ENCODE measurements at regions not wholly inside any gene's neighbourhood (a gene's known extent, or its start where the extent isn't known, plus 50 kb on each side); places are given as distances from the start of the nearest gene placed in this dataset.

DNA sequence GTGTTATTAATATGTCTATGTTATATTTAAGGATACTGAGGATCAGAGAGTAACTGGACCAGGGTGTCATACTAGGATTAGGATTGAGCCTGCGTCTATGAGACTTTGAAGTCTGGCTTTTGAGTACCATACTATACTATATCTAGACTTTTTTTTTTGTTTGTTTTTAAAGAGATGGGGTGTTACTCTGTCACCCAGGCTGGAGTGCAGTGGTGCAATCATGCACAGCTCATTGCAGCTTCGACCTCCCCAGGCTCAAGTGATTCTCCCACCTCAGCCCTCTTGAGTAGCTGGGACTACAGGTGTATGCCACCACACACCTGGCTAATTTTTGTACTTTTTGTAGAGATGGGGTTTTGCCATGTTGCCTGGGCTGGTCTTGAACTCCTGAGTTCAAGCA lies 66.2 kb upstream of the MAP4K3 start (continued):
- TF ChIP-seq, protein P1, sequence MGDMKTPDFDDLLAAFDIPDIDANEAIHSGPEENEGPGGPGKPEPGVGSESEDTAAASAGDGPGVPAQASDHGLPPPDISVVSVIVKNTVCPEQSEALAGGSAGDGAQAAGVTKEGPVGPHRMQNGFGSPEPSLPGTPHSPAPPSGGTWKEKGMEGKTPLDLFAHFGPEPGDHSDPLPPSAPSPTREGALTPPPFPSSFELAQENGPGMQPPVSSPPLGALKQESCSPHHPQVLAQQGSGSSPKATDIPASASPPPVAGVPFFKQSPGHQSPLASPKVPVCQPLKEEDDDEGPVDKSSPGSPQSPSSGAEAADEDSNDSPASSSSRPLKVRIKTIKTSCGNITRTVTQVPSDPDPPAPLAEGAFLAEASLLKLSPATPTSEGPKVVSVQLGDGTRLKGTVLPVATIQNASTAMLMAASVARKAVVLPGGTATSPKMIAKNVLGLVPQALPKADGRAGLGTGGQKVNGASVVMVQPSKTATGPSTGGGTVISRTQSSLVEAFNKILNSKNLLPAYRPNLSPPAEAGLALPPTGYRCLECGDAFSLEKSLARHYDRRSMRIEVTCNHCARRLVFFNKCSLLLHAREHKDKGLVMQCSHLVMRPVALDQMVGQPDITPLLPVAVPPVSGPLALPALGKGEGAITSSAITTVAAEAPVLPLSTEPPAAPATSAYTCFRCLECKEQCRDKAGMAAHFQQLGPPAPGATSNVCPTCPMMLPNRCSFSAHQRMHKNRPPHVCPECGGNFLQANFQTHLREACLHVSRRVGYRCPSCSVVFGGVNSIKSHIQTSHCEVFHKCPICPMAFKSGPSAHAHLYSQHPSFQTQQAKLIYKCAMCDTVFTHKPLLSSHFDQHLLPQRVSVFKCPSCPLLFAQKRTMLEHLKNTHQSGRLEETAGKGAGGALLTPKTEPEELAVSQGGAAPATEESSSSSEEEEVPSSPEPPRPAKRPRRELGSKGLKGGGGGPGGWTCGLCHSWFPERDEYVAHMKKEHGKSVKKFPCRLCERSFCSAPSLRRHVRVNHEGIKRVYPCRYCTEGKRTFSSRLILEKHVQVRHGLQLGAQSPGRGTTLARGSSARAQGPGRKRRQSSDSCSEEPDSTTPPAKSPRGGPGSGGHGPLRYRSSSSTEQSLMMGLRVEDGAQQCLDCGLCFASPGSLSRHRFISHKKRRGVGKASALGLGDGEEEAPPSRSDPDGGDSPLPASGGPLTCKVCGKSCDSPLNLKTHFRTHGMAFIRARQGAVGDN (CRISPR knock-in tag; IDR thresholded peaks at IDR 0.05) = no peak
- 0 out of 2 replicates have a peak, but pooled peaks have one; percentile 14 for TF ChIP-seq BCL6 (CRISPR knock-in tag; IDR thresholded peaks at IDR 0.05)

DNA sequence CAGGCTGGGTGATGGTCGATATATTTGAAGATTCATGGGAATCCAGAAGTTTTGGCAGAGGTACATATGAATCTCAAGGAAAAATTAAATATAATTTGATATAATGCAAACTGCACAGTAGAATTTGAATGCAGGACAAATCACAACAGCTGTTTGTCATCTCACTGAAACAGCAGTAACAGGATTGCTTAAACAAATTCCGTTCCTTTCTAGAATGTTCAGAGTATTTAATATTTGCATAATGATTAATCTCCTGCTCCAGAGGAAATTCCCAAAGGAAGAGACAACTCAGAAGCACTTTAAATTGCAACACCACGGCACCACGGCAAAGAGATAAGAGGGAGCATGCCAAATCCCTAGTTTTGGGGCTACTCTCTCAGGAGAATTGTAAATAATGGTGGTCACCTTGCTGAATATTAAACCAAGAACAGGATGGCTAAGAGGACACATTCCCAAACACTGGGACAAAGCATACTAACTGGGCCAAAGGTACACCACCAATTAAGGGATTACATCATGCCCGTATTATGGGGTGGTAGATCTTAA lies 67.8 kb upstream of the MAP4K3 start:
- no peaks in the 10 kb centered on the region for H3K27me3 ChIP-seq (ENCODE audit: control insufficient read depth in 1 of 2, insufficient read depth in 2 of 2, low read length in 2 of 2)
- FAIRE-seq (peak; percentile 69), ATAC-seq (peak; percentile 18), DNase-seq (ENCODE audit: low spot score) (peak; percentile 92)
- H3K4me3 ChIP-seq (replicated peaks in 1 of 3; ENCODE audit: insufficient read depth in 1 of 3, low read depth in 2 of 3, low read length in 3 of 3) = peak overlapping the region; percentile 8 to 58 (median 41)
- no peaks in the 10 kb centered on the region; a peak in 1 of 5 replicates for H3K36me3 ChIP-seq (replicated peaks in 1 of 2; ENCODE audit: control insufficient read depth in 1 of 2, insufficient read depth in 2 of 2, low read length in 2 of 2)
- CTCF ChIA-PET (ENCODE audit: low intra/inter-chr PET ratio, low total read pairs) = no interaction called here
- H3K27ac ChIP-seq (ENCODE audit: extremely low read length, insufficient read depth, low read length) = peak overlapping the region; percentile 90
- POLR2A ChIA-PET = interaction anchor here (0.9 to 2.0 kb wide), 9 partner anchors 10 to 67 kb away, joined by 3 to 20 read pairs (median 4); partner anchors contain the start of gene MAP4K3
- H4K20me1 ChIP-seq (ENCODE audit: insufficient read depth, low read length) = no peaks in the 10 kb centered on the region
- BruUV-seq (replicated peaks) = TSS peak; percentile 71
- no peaks in the 10 kb centered on the region for H3K9me3 ChIP-seq (ENCODE audit: low read length)
- peak overlapping the region; percentile 56 for H3K9ac ChIP-seq (ENCODE audit: insufficient read depth, low read depth, low read length)
- peaks cover 69% of the 10 kb centered on the region for H3K4me1 ChIP-seq (ENCODE audit: insufficient read depth, low read length)
- under 1% methylated on average over 5 of the region's 5 CpGs for WGBS (ENCODE audit: low lambda C conversion rate)
- in situ Hi-C loops (cut with HindIII; ENCODE audit: extremely low pct_ligation_motif_present, low pct_unique_long_range_greater_than_20kb) (loop anchor here (5.0 kb wide), 1 partner anchor 68 kb away; the partner anchor contains the start of gene MAP4K3), intact Hi-C loops (cut with micrococcal nuclease; ENCODE audit: unreplicated experiment) (loop anchor here (1.0 to 2.0 kb wide), 4 partner anchors 45 to 124 kb away; partner anchors contain the start of gene MAP4K3)
- no peak overlapping the region for H2AFZ ChIP-seq (ENCODE audit: low read length)
- peak overlapping the region; percentile 72 for H3K4me2 ChIP-seq (ENCODE audit: low read depth, low read length)
- H3K79me2 ChIP-seq (ENCODE audit: insufficient read depth, low read length) = no peaks in the 10 kb centered on the region
- TF ChIP-seq, protein P2, sequence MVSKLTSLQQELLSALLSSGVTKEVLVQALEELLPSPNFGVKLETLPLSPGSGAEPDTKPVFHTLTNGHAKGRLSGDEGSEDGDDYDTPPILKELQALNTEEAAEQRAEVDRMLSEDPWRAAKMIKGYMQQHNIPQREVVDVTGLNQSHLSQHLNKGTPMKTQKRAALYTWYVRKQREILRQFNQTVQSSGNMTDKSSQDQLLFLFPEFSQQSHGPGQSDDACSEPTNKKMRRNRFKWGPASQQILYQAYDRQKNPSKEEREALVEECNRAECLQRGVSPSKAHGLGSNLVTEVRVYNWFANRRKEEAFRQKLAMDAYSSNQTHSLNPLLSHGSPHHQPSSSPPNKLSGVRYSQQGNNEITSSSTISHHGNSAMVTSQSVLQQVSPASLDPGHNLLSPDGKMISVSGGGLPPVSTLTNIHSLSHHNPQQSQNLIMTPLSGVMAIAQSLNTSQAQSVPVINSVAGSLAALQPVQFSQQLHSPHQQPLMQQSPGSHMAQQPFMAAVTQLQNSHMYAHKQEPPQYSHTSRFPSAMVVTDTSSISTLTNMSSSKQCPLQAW (CRISPR knock-in tag; IDR thresholded peaks at IDR 0.05) = peak; percentile 13
- TF ChIP-seq, protein P3, sequence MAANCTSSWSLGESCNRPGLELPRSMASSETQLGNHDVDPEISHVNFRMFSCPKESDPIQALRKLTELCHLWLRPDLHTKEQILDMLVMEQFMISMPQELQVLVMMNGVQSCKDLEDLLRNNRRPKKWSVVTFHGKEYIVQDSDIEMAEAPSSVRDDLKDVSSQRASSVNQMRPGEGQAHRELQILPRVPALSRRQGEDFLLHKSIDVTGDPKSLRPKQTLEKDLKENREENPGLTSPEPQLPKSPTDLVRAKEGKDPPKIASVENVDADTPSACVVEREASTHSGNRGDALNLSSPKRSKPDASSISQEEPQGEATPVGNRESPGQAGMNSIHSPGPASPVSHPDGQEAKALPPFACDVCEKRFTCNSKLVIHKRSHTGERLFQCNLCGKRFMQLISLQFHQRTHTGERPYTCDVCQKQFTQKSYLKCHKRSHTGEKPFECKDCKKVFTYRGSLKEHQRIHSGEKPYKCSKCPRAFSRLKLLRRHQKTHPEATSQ (CRISPR knock-in tag; IDR thresholded peaks at IDR 0.05; ENCODE audit: borderline replicate concordance) = peak; percentile 79; the same call in 1 of the 2 replicates
- TF ChIP-seq TCF12 (IDR thresholded peaks at IDR 0.05) (no peak), TCF12 (CRISPR knock-in tag; IDR thresholded peaks at IDR 0.05) (peak; percentile 50; the same call in 1 of the 2 replicates), FOSL2 (CRISPR knock-in tag; IDR thresholded peaks at IDR 0.05) (peak; percentile 85), MAF1 (CRISPR knock-in tag; IDR thresholded peaks at IDR 0.05; ENCODE audit: borderline replicate concordance) (0 out of 2 replicates have a peak, but pooled peaks have one; percentile 52), ZNF530 (CRISPR knock-in tag; IDR thresholded peaks at IDR 0.05; ENCODE audit: low read depth) (no peak), PCBP2 (optimal IDR thresholded peaks at IDR 0.05; ENCODE audit: low read depth, low read length, poor library complexity, severe bottlenecking) (peak; percentile 34), ZNF274 (CRISPR knock-in tag; IDR thresholded peaks at IDR 0.05) (no peak)
